K562 (cell line): ENCODE measurements at regions not wholly inside any gene's neighbourhood (a gene's known extent, or its start where the extent isn't known, plus 50 kb on each side); places are given as distances from the start of the nearest gene placed in this dataset.

Experiments
- ATAC-seq: fragments of 200-7000 bp; cut with Tn5 transposase; 3 replicates; pipeline ENCODE4 v1.9.1; 2020; ENCODE audit warnings: moderate library complexity
- BruUV-seq: library from RNA; stranded (reverse); fragments of 400-500 nt; replicated peaks from 2 replicates; lab custom pipeline; 2021; lab: Mats Ljungman, UMichigan
- CTCF ChIA-PET: fragments of 300-600 bp; formaldehyde crosslinking; extraction: SDS; loops from one replicate; lab custom pipeline; 2021; ENCODE audit warnings: low intra/inter-chr PET ratio; lab: Yijun Ruan, JAX
- POLR2A ChIA-PET: fragments of 300-600, 350-650 bp; sonication (Branson Sonifier 250); formaldehyde crosslinking; extraction: SDS; loops from one replicate; lab custom pipeline; 2021; ENCODE audit warnings: antibody characterized with exemption, inconsistent platforms; lab: Yijun Ruan, JAX
- DNase-seq, 4 experiments: peaks; one replicate each; pipeline versions ENCODE4 v3.0.0 to v3.0.0-alpha.2; 2011 to 2018; ENCODE audit warnings: low spot score in 3 of 4, mixed read lengths in 3 of 4; ENCODE audit errors: extremely low read depth in 1 of 4
- FAIRE-seq: peaks from 2 replicates; lab custom pipeline; 2011; peaks lifted over from hg19 to GRCh38; lab: Jason Lieb, UNC
- H2AFZ ChIP-seq: 2 replicates; pipeline ENCODE4 v1.6.0; 2011; ENCODE audit warnings: low read depth, low read length, control low read depth, inconsistent platforms
- H3K27ac ChIP-seq: fragments of 200-600 bp; 3 replicates; pipeline ENCODE4 v1.8.0; 2011; ENCODE audit warnings: low read depth, mild to moderate bottlenecking, control low read depth, inconsistent platforms, low read length, moderate library complexity, mixed read lengths; ENCODE audit errors: extremely low read depth
- H3K27me3 ChIP-seq, 2 experiments: fragments of 300-600 bp in 1 of 2; 2 replicates in 1 of 2; 3 replicates in 1 of 2; pipeline versions ENCODE4 v1.6.0 to v1.8.0; 2011; ENCODE audit warnings: inconsistent platforms in 2 of 2, low read length in 2 of 2, mild to moderate bottlenecking in 1 of 2, mixed read lengths in 1 of 2, moderate library complexity in 1 of 2; ENCODE audit not compliant: control insufficient read depth in 2 of 2, insufficient read depth in 2 of 2
- H3K36me3 ChIP-seq: fragments of 300-600 bp; 3 replicates; pipeline ENCODE4 v1.8.0; 2011; ENCODE audit warnings: mild to moderate bottlenecking, low read length, inconsistent platforms; ENCODE audit not compliant: control insufficient read depth, insufficient read depth
- H3K4me1 ChIP-seq, 2 experiments: fragments of 200-600 bp in 1 of 2; replicated peaks in 1 of 2; 2 replicates in 1 of 2; 3 replicates in 1 of 2; pipeline versions ENCODE4 v1.5.1 to v1.8.0; 2011; ENCODE audit warnings: inconsistent platforms in 2 of 2, low read length in 2 of 2, mild to moderate bottlenecking in 1 of 2, mixed read lengths in 1 of 2, moderate library complexity in 1 of 2; ENCODE audit not compliant: control insufficient read depth in 2 of 2, insufficient read depth in 2 of 2
- H3K4me2 ChIP-seq: 2 replicates; pipeline ENCODE4 v1.6.1; 2011; ENCODE audit warnings: low read length, control low read depth, inconsistent platforms, mixed read lengths; ENCODE audit not compliant: insufficient read depth
- H3K4me3 ChIP-seq: fragments of 200-600 bp; sonication (generic), shearing (Covaris generic); 2 replicates; pipeline ENCODE4 v1.5.1; 2016; ENCODE audit warnings: control low read depth, inconsistent platforms
- H3K79me2 ChIP-seq: fragments of 200-600 bp; 3 replicates; pipeline ENCODE4 v1.8.0; 2011; ENCODE audit warnings: low read length, inconsistent platforms; ENCODE audit not compliant: control insufficient read depth, insufficient read depth
- H3K9ac ChIP-seq, 2 experiments: 2 replicates each; pipeline versions ENCODE4 v1.6.0 to v1.6.1; 2011; ENCODE audit warnings: low read depth in 2 of 2, low read length in 2 of 2, control low read depth in 1 of 2, inconsistent platforms in 1 of 2, mild to moderate bottlenecking in 1 of 2, mixed read lengths in 1 of 2; ENCODE audit not compliant: insufficient read depth in 1 of 2
- H3K9me1 ChIP-seq: one replicate; pipeline ENCODE4 v1.6.0; 2011; ENCODE audit warnings: inconsistent platforms, mild to moderate bottlenecking, low read length, moderate library complexity; ENCODE audit not compliant: control insufficient read depth, insufficient read depth
- H3K9me3 ChIP-seq: replicated peaks from 2 replicates; pipeline ENCODE4 v1.5.1; 2011; ENCODE audit warnings: low read depth, low read length, inconsistent platforms; ENCODE audit not compliant: control insufficient read depth, insufficient read depth
- H4K20me1 ChIP-seq: replicated peaks from 2 replicates; pipeline ENCODE4 v1.6.1; 2011; ENCODE audit warnings: low read length, inconsistent platforms, mixed read lengths; ENCODE audit not compliant: control insufficient read depth, insufficient read depth
- ADNP ChIP-seq: fragments of 200-800 bp; sonication (Bioruptor generic); IDR thresholded peaks from 2 replicates; pipeline ENCODE4 v1.6.1; 2016; ENCODE audit warnings: missing genetic modification characterization, missing compliant biosample characterization
- C11orf30 ChIP-seq: fragments of 450-650 bp; IDR thresholded peaks from 2 replicates; pipeline ENCODE4 v1.6.1; 2016; ENCODE audit warnings: low read depth, mild to moderate bottlenecking
- CHD1 ChIP-seq: fragments of 200-600 bp; sonication (generic); IDR thresholded peaks from one replicate; pipeline ENCODE4 v1.6.1; 2012; ENCODE audit warnings: mild to moderate bottlenecking, moderate library complexity, low read length, inconsistent platforms
- E2F6 ChIP-seq, 2 experiments: IDR thresholded peaks; 2 replicates each; pipeline ENCODE4 v1.6.1; 2011; ENCODE audit warnings: borderline replicate concordance in 1 of 2, control low read depth in 1 of 2, low read depth in 1 of 2, low read length in 1 of 2, mild to moderate bottlenecking in 1 of 2, mixed read lengths in 1 of 2, moderate library complexity in 1 of 2; ENCODE audit not compliant: insufficient read depth in 1 of 2, insufficient read length in 1 of 2, poor library complexity in 1 of 2, severe bottlenecking in 1 of 2; ENCODE audit errors: extremely low read depth in 1 of 2
- MAFG ChIP-seq: fragments of 450-650 bp; conservative IDR thresholded peaks from 2 replicates; pipeline ENCODE4 v1.6.1; 2016; ENCODE audit warnings: missing genetic modification characterization, missing compliant biosample characterization
- NFYB ChIP-seq: IDR thresholded peaks from 2 replicates; pipeline ENCODE4 v1.6.1; 2011; ENCODE audit warnings: mild to moderate bottlenecking, moderate library complexity; ENCODE audit not compliant: insufficient read length; ENCODE audit errors: extremely low read depth
- POLR2B ChIP-seq: fragments of 450-650 bp; IDR thresholded peaks from 2 replicates; pipeline ENCODE4 v1.6.1; 2018; ENCODE audit warnings: low read depth; ENCODE audit not compliant: partially characterized antibody
- SLC30A9 ChIP-seq: fragments of 250-450 bp; sonication (Bioruptor Pico); IDR thresholded peaks from 2 replicates; pipeline ENCODE4 v1.8.0; 2022; ENCODE audit warnings: mild to moderate bottlenecking, moderate library complexity
- ZNF316 ChIP-seq: fragments of 450-650 bp; IDR thresholded peaks from 2 replicates; pipeline ENCODE4 v1.6.1; 2016
- WGBS: fragments of 100-300 bp; shearing (Covaris generic); methylation state at CpG from one replicate; pipeline ENCODE4 v1.1.6; 2016; ENCODE audit warnings: low coverage, mixed read lengths; ENCODE audit not compliant: insufficient coverage; ENCODE audit errors: missing lambda C conversion rate; 5-methylcytosine and 5-hydroxymethylcytosine counted together
- in situ Hi-C: fragments of 300-500 bp; cut with MboI; formaldehyde crosslinking; loops from 4 replicates; pipeline ENCODE4 v1.15.0; 2018; ENCODE audit warnings: inconsistent platforms, mixed read lengths
- intact Hi-C: fragments of 100-400 bp; cut with micrococcal nuclease; formaldehyde crosslinking; loops from 2 replicates; pipeline ENCODE4 v1.14.2; 2022
- TF ChIP-seq, protein P1 (sequence below): sonication (generic); formaldehyde crosslinking; IDR thresholded peaks from 2 replicates; pipeline ENCODE4 v1.9.0; 2022; ENCODE audit warnings: mild to moderate bottlenecking, missing genetic modification reagents

GRCh38 chr10:101285519-101286070 is 56.3 kb upstream of the LBX1 start:
- Histone ChIP-seq H3K9me1 (no peaks in the 10 kb centered on the region), H3K9me3 (no peaks in the 10 kb centered on the region), H3K36me3 (no peaks in the 10 kb centered on the region), H3K27ac (no peak overlapping the region), H3K4me1 (peaks cover 0 to 9% of the 10 kb centered on the region in 2 experiments; a peak in 3 of 5 replicates), H3K79me2 (no peaks in the 10 kb centered on the region), H3K4me2 (no peak overlapping the region), H2AFZ (no peak overlapping the region), H3K27me3 (peaks cover 5 to 50% of the 10 kb centered on the region in 2 experiments), H3K4me3 (no peak overlapping the region), H4K20me1 (no peaks in the 10 kb centered on the region), H3K9ac (no peak overlapping the region)
- no TSS peak for BruUV-seq
- CTCF ChIA-PET, result interaction anchor here (0.6 kb wide), 1 partner anchor 9 kb away, joined by 3 read pairs; no protein-coding TSS in a partner anchor
- TF ChIP-seq SLC30A9 (CRISPR knock-in tag) (no peak), ADNP (tag) (no peak), POLR2B (no peak), E2F6 (IDR thresholded peaks at IDR 0.05; ENCODE audit: borderline replicate concordance in 1 of 2, extremely low read depth in 1 of 2, insufficient read depth in 1 of 2, insufficient read length in 1 of 2, low read depth in 1 of 2, low read length in 1 of 2, poor library complexity in 1 of 2, severe bottlenecking in 1 of 2) (peak in 1 of 2 experiments; percentile 38), MAFG (tag) (0 out of 2 replicates have a peak, but pooled peaks have one; percentile 11), C11orf30 (peak; percentile 20; the same call in 1 of the 2 replicates), ZNF316 (peak; percentile 37; the same call in 1 of the 2 replicates), NFYB (no peak), CHD1 (no peak)
- TF ChIP-seq, protein P1, sequence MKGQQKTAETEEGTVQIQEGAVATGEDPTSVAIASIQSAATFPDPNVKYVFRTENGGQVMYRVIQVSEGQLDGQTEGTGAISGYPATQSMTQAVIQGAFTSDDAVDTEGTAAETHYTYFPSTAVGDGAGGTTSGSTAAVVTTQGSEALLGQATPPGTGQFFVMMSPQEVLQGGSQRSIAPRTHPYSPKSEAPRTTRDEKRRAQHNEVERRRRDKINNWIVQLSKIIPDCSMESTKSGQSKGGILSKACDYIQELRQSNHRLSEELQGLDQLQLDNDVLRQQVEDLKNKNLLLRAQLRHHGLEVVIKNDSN (CRISPR knock-in tag), result no peak
- in situ Hi-C loops (no loop called here), intact Hi-C loops (loop anchor here (5.0 kb wide), 1 partner anchor 123 kb away; no protein-coding TSS in a partner anchor)
- ATAC-seq (no peak), FAIRE-seq (no peak), DNase-seq (no peak)
- POLR2A ChIA-PET, result no interaction called here
- WGBS, result 0% methylated on average over 4 of the region's 15 CpGs
